ENCODE measurements at regions not wholly inside any gene's neighbourhood (a gene's known extent, or its start where the extent isn't known, plus 50 kb on each side); places are given as distances from the start of the nearest gene placed in this dataset.

DNA sequence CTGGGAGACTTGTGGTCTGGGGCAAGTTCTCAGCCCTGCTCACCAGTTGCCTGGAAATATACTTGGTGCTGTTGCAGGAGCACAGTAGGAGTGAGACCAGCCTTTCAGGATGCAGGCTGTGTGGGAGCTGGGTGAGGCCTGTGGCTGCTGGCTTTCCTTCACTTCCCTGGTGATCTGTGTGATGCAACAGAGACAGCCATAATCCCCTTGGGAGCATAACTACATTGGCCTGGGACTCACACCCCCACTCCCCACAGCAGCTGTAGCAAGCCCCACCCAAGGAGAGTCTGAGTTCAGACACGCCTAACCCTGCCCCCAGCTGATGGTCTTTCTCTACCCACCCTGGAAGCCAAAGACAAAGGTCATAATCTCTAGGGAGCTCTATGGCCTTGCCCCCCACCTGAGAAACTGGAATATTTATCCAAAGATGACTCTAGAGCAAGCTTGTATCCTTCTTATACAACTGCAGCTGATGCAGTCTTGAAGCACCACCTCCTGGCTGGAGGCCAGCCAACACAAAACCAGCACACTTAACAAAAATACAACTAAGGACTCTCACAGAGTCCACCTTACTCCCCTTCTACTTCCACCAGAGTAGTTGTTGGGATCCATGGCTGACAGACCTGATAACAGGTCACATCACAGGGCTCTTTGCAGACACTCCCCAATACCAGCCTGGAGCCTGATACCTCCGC, 190.4 kb upstream of the CPNE8 start:
- ChIA-PET CTCF (interaction anchor here (0.5 to 1.3 kb wide), 2 partner anchors 96 to 175 kb away, joined by 3 to 4 read pairs; no protein-coding TSS in a partner anchor), POLR2A (ENCODE audit: low non-redundant PET) (no interaction called here)
- DNase-seq (ENCODE audit: low spot score) = no peak
- peak overlapping the region; percentile 22 for H3K27ac ChIP-seq
- TF ChIP-seq CTCF (conservative IDR thresholded peaks at IDR 0.05; ENCODE audit: low read depth) = no peak

DNA sequence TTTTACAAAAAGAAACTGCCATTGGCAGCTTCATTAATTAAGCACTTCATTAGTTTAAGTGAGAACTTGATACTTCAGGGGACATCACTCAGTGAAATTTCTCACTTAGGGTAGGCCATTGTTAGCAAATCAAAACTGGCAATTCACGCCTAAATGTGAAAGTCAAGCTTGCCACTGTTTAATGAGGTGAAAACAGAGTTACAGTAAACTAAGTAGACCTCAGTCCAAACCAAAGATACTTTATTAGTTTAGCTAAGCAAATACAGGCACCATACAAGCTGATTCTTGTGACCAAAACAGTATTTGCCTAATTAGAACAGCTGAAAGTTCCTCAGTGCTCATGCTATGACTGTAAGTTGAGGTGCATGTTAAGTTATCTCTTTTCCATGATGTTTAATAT, 176.5 kb upstream of the CPNE8 start:
- POLR2A ChIA-PET (ENCODE audit: low non-redundant PET) = no interaction called here
- H3K27ac ChIP-seq = no peak overlapping the region
- CTCF ChIA-PET = interaction anchor here (0.6 kb wide), 1 partner anchor 142 kb away, joined by 3 read pairs; no protein-coding TSS in a partner anchor
- no peak for TF ChIP-seq CTCF (conservative IDR thresholded peaks at IDR 0.05; ENCODE audit: low read depth)
- DNase-seq (ENCODE audit: low spot score) = no peak

DNA sequence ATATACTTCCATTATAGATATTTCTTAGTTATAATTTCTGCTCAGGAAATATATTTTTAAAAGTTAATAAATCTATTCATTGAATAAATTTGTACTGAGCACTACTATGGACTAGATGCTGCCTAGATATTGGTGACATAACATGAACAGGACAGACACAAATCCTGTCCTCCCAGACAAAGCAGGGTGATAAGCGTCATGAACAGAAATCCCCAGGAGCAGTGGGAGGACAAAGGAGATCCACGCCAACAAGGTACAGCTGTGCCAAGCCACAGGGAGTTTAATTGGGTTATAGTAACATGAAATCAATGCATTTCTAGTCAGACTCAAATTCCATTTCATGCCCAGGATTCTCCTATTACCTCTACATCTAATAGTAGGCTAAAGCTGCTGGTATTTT, 171.8 kb upstream of the CPNE8 start:
- TF ChIP-seq CTCF (conservative IDR thresholded peaks at IDR 0.05; ENCODE audit: low read depth) = no peak
- DNase-seq (ENCODE audit: low spot score) = no peak
- POLR2A ChIA-PET (ENCODE audit: low non-redundant PET) = no interaction called here
- no peak overlapping the region for H3K27ac ChIP-seq
- CTCF ChIA-PET = no interaction called here

DNA sequence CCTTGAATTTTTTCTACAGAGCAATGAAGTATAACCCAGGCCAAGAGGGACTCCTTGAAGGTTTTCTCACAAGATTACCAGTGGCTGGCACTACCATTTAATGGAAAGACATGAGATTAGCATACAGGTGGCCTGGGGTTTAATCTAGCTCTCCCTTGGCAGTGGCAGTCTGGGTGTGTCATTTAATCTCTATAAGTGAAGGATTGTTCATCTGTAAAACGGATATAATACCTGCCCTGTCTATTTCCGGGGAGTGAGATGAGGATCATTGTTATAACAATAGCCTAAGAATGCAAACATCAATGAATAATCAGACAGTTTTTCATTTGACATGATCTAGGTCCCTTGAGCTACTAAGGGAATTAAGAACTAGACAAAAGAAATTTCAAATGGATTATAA, 168.7 kb upstream of the CPNE8 start:
- no peak overlapping the region for H3K27ac ChIP-seq
- ChIA-PET POLR2A (ENCODE audit: low non-redundant PET) (no interaction called here), CTCF (no interaction called here)
- DNase-seq (ENCODE audit: low spot score) = no peak
- TF ChIP-seq CTCF (conservative IDR thresholded peaks at IDR 0.05; ENCODE audit: low read depth) = no peak

- H3K27ac ChIP-seq = no peak overlapping the region
- ChIA-PET CTCF (no interaction called here), POLR2A (ENCODE audit: low non-redundant PET) (no interaction called here)
- DNase-seq (ENCODE audit: low spot score) = no peak
- TF ChIP-seq CTCF (conservative IDR thresholded peaks at IDR 0.05; ENCODE audit: low read depth) = no peak
These were observed 167.3 kb upstream of the CPNE8 start for GRCh38 chr12:39072658-39073057.

- POLR2A ChIA-PET (ENCODE audit: low non-redundant PET) = no interaction called here
- TF ChIP-seq CTCF (conservative IDR thresholded peaks at IDR 0.05; ENCODE audit: low read depth) = no peak
- DNase-seq (ENCODE audit: low spot score) = no peak
- CTCF ChIA-PET = interaction anchor here (0.6 to 0.7 kb wide), 2 partner anchors 9 to 208 kb away, joined by 3 to 4 read pairs; no protein-coding TSS in a partner anchor
- H3K27ac ChIP-seq = no peak overlapping the region
These were observed 166.2 kb upstream of the CPNE8 start for GRCh38 chr12:39071611-39072010.

Data from RWPE1 (cell line).